ENCODE measurements at regions not wholly inside any gene's neighbourhood (a gene's known extent, or its start where the extent isn't known, plus 50 kb on each side); places are given as distances from the start of the nearest gene placed in this dataset.

DNA sequence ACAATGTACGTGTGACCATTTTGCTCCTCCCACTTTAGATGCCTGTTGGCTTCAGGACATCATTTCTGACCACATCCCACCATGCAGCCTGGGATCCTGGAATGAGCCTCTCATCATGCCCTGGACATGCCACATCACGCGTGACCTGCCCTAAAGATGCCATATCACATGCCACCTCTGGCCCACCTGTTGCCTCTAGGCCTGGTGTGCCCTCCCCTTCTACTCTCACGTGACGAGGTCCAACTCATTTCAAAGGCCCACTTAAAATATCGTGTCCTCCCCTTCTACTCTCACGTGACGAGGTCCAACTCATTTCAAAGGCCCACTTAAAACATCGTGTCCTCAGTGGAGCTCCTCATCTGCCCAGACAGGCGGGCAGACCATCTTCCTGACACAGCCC is 254.9 kb downstream of the TEX36 start:
- Mint-ChIP-seq H3K9me3 (peaks cover 11% of the 10 kb centered on the region), H3K36me3 (peaks cover 1% of the 10 kb centered on the region), H3K27ac (no peak overlapping the region), H3K27me3 (ENCODE audit: low read depth) (peaks cover 40% of the 10 kb centered on the region), H3K4me3 (no peak overlapping the region), H3K4me1 (no peaks in the 10 kb centered on the region)
- no peak for TF ChIP-seq CTCF (IDR thresholded peaks at IDR 0.05; ENCODE audit: unreplicated experiment)
- DNase-seq (ENCODE audit: low spot score in 2 of 2, unreplicated experiment in 2 of 2), result no peak

DNA sequence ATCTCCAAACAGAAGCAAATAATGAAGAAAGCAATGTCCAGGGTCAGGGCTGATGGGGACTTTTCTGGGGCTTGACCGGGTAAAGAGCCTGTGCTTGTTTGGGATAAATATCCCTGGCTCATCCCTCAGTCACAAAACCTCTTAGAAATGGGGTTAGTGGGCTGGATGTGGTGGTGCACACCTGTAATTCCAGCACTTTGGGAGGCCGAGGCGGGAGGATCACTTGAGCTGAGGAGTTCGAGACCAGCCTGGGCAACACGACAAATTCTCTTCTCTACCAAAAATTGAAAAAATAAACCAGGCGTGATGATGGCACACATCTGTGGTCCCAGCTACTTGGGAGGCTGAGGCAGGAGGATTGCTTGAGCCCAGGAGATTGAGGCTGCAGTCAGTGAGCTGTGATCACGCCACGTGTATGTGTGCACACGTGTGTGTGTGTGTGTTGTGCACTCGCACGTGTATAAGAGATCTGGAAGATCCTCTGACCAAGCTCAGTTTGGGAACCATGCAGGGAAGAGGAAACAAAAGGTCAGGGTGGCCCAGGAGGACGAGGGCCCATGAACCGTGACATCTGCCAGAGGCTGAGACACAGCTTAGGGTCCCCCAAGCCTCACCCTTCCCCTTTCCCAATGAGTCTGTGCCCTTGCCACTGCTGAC is 258.6 kb downstream of the TEX36 start:
- peaks cover 55% of the 10 kb centered on the region for H3K27me3 Mint-ChIP-seq (ENCODE audit: low read depth)
- no peaks in the 10 kb centered on the region for H3K36me3 Mint-ChIP-seq
- no peak overlapping the region for H3K27ac Mint-ChIP-seq
- H3K4me1 Mint-ChIP-seq, result no peaks in the 10 kb centered on the region
- H3K4me3 Mint-ChIP-seq, result no peak overlapping the region
- H3K9me3 Mint-ChIP-seq, result no peaks in the 10 kb centered on the region
- TF ChIP-seq CTCF (IDR thresholded peaks at IDR 0.05; ENCODE audit: unreplicated experiment), result no peak
- no peak for DNase-seq (ENCODE audit: low spot score in 2 of 2, unreplicated experiment in 2 of 2)

GRCh38 chr10:125423569-125423968 is 259.4 kb downstream of the TEX36 start:
- DNase-seq (ENCODE audit: low spot score in 2 of 2, unreplicated experiment in 2 of 2), result no peak
- Mint-ChIP-seq H3K27me3 (ENCODE audit: low read depth) (peaks cover 55% of the 10 kb centered on the region), H3K27ac (no peak overlapping the region), H3K9me3 (no peaks in the 10 kb centered on the region), H3K36me3 (no peaks in the 10 kb centered on the region), H3K4me3 (no peak overlapping the region), H3K4me1 (no peaks in the 10 kb centered on the region)
- no peak for TF ChIP-seq CTCF (IDR thresholded peaks at IDR 0.05; ENCODE audit: unreplicated experiment)

DNA sequence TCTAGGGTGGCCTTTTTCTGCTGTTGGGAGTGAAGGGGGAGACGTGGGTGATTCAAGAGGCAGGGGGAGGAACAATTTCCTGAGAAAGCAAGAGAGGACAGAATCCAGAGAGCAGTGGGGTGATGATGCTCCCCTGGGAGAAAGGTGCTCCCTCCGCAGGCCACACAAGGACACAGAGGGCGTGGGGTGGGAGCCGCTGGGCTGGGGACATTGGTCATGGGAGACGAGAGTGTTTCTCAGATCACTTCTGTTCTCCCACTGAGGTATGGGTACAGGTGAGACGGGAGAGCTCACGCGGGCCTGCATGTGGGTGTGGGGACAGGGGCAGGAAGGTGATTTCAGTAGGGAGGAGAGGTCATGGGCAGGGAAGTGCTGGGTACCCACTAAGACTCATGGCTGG is 259.5 kb upstream of the CTBP2 start:
- H3K9me3 Mint-ChIP-seq, result no peaks in the 10 kb centered on the region
- DNase-seq (ENCODE audit: low spot score in 2 of 2, unreplicated experiment in 2 of 2), result no peak
- peaks cover 54% of the 10 kb centered on the region for H3K27me3 Mint-ChIP-seq (ENCODE audit: low read depth)
- H3K36me3 Mint-ChIP-seq, result no peaks in the 10 kb centered on the region
- H3K4me1 Mint-ChIP-seq, result no peaks in the 10 kb centered on the region
- no peak for TF ChIP-seq CTCF (IDR thresholded peaks at IDR 0.05; ENCODE audit: unreplicated experiment)
- no peak overlapping the region for H3K4me3 Mint-ChIP-seq
- no peak overlapping the region for H3K27ac Mint-ChIP-seq

DNA sequence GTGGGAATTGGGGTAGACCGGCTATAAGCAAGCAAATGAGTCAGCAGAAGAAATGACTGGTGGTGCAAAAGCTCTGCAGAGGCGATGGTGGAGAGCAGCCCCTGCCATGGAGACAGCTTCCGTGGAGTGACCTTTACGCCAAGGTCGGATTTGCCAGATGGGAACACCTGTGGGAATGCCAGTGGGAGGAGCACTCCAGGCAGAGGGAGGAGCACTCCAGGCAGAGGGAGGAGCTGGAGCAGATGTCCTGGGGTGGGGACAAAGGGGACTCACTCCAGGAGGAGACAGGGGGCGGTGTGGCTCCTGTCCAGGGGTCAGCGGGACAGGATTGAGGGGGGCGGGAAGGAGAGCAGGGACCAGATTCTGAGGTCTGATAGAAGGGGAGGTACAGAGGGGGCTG is 258.8 kb upstream of the CTBP2 start:
- no peaks in the 10 kb centered on the region for H3K4me1 Mint-ChIP-seq
- no peak overlapping the region for H3K27ac Mint-ChIP-seq
- no peak for DNase-seq (ENCODE audit: low spot score in 2 of 2, unreplicated experiment in 2 of 2)
- no peaks in the 10 kb centered on the region for H3K9me3 Mint-ChIP-seq
- no peak for TF ChIP-seq CTCF (IDR thresholded peaks at IDR 0.05; ENCODE audit: unreplicated experiment)
- H3K4me3 Mint-ChIP-seq, result no peak overlapping the region
- peaks cover 47% of the 10 kb centered on the region for H3K27me3 Mint-ChIP-seq (ENCODE audit: low read depth)
- H3K36me3 Mint-ChIP-seq, result no peaks in the 10 kb centered on the region

GRCh38 chr10:125417605-125418004 is 257.2 kb upstream of the CTBP2 start:
- Mint-ChIP-seq H3K4me3 (no peak overlapping the region), H3K27me3 (ENCODE audit: low read depth) (peaks cover 32% of the 10 kb centered on the region), H3K4me1 (no peaks in the 10 kb centered on the region), H3K9me3 (no peaks in the 10 kb centered on the region), H3K36me3 (no peaks in the 10 kb centered on the region), H3K27ac (no peak overlapping the region)
- no peak for DNase-seq (ENCODE audit: low spot score in 2 of 2, unreplicated experiment in 2 of 2)
- no peak for TF ChIP-seq CTCF (IDR thresholded peaks at IDR 0.05; ENCODE audit: unreplicated experiment)

Measured in mesothelial cell of epicardium (in vitro differentiated cells).